GM20431 (cell line): ENCODE measurements at regions not wholly inside any gene's neighbourhood (a gene's known extent, or its start where the extent isn't known, plus 50 kb on each side); places are given as distances from the start of the nearest gene placed in this dataset.
"Not testable (repeated sequence)": the region's sequence is repeated elsewhere in the genome, so short reads cannot be mapped to it uniquely, and the experiment has no call there.

ENCODE experiments used
- in situ Hi-C: fragments of 300-500 bp; cut with MseI, MboI; formaldehyde crosslinking; loops from one replicate; pipeline ENCODE4 v1.15.0; 2020; ENCODE audit warnings: low sequenced_read_pairs; ENCODE audit not compliant: unreplicated experiment

- in situ Hi-C loops: no loop called here
Measured at GRCh38 chr3:194937882-194938321, 252.2 kb downstream of the FAM43A start.

DNA sequence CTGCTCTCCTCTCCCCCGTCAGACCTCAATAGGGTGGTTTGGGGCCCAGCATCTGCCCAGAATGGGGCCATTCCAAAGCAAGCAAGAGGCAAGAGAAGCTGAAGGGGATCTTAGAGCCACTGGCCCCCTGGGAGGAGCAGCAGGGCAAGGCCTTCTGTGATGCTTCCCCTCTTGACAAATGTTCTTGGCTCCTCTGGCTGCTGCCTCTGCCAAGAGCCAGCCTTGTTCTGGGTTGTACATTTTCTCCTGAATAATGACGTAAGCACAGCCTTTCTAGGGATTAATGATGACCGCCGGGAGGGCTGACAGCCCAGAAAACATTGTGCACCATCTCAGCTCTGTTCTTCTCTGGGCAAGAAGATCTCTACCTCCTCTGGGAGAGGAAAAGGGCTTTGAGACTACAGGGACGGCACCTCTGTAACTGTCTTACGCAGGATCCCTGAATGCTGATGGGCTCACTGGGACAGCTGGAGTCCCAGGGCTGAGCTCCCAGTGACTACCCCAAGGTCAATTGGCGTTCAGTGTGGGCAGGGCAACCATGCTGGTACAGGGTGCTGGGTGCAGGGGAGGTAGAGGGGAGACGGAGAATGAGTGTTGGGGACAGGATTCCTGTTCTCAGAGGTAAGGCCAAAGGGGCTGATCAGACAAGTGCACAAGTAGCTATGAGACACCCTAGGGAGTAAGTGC lies 253.3 kb downstream of the FAM43A start:
- in situ Hi-C loops: no loop called here

DNA sequence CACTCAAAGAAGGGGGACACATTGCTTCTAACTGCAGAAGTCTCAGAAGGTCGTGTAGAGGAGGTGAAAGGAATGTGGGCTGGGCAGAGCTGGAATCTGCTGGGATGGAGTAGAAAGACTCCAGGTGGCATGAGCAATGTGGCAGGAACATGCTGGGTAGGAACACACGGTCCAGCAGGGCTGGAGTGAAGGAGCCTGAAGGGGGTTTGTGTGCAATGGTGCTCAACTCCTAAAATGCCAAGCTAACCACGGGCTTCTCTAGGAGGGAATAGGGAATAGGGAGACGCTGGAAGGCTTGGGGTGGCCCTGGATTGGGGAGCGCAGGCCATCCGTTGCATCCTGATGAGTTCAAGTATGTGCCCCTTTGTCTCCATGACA lies 253.8 kb downstream of the FAM43A start:
- in situ Hi-C loops: no loop called here

DNA sequence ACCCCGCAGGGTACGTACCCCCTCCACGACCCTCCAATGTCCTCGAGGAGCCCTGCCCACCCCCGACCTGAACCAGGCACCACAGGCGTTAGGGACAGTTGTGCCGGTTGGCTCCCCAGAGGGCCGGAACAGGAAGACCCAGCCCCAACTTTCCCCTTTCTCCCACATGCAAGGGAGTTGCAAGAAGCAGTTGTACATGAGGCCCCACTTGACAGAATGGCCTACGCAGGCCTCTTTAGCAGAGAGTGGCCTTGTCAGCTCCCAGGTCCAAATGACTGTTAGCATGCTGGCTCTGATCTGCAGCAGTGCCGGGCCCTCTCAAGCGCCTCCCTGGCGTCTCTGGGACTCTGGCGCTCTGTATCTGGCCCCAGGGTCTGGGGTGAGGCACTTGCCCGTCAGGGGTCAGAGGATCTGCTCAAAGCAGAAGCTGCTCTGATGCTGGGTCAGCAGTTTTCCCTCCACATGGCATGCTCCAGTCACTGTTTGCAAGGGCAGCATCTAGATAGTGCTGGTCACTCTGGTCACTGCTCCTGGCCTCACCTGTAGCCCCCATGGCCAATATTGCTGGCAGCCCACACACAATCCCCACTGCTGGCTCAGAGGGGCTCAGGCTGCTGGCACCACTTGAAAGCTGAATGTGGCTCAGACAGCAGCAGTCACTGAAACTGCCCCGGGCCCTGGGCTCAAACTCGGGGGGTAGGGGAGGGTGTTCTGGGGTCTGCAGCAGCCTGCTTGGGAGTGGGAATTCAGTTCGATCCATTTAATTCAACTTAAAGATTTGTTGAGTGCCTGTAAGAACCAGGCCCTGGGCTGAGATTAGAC lies 254.5 kb downstream of the FAM43A start:
- in situ Hi-C loops: no loop called here

- in situ Hi-C loops: no loop called here
Measured at GRCh38 chr3:194941360-194941955, 255.8 kb downstream of the FAM43A start.

- in situ Hi-C loops: no loop called here
Measured at GRCh38 chr3:194941956-194942511, 256.4 kb downstream of the FAM43A start.

DNA sequence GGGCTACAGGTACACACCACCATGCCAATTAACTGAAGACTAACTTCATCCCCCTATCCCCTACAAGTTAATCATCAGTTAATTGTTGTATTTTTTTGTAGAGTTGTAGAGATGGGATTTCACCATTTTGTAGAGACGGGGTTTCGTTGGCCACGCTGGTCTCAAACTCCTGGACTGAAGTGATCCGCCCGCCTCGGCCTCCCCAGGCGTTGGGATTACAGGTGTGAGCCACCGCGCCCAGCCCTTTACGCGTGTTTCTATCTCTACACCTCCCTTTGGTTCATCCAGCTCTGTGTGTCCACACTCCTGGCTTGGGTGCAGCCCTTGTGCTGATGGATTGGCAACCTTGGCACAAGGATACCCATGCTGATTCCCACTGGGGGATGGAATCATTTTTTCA lies 258.8 kb downstream of the FAM43A start:
- in situ Hi-C loops: no loop called here

DNA sequence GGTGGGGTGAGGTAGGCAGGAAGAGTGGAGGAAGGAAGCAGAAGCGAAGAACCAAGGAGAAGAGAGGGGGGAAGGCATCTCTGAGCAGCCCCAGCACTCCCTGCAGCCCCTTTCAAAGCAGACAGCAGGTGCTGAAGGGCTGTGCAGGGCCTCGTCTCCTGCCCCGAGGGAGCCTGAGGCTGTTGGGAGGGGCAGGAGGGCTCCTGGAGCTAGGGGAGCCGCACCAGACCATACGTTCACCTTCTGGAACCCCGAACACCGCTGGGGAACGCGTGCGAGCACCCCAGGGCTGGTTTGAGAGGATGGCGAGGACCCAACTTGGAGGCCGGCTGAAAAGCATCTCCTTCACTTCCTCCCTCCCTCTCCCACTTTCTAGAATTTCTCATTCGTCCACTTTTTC lies 259.8 kb downstream of the FAM43A start:
- in situ Hi-C loops: no loop called here

- in situ Hi-C loops: no loop called here
Measured at GRCh38 chr3:194946091-194946490, 260.4 kb downstream of the FAM43A start.

DNA sequence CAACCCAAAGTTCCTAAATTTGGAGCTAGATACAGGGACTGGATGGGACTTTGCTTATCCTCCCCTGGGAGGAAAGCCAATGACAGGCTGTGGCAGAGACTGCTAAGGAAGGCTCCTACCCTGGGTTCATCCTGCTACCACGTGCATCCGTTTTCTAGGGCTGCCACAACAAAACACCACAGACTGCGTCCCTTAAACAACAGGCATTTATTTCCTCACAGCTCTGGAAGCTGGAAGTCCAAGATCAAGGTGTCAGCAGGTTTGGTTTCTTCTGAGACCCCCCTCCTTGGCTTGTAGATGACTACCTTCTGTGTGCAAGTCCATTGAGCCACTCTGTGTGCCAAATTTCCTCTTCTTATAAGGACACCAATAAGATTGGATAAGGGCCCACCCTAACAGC lies 263.9 kb downstream of the FAM43A start:
- in situ Hi-C loops: no loop called here

GRCh38 chr3:194950906-194951628 lies 265.4 kb downstream of the FAM43A start:
- in situ Hi-C loops: no loop called here

GRCh38 chr3:194951629-194951920 lies 265.9 kb downstream of the FAM43A start:
- in situ Hi-C loops: not testable (repeated sequence)

GRCh38 chr3:194951931-194952582 lies 266.4 kb downstream of the FAM43A start:
- in situ Hi-C loops: no loop called here

DNA sequence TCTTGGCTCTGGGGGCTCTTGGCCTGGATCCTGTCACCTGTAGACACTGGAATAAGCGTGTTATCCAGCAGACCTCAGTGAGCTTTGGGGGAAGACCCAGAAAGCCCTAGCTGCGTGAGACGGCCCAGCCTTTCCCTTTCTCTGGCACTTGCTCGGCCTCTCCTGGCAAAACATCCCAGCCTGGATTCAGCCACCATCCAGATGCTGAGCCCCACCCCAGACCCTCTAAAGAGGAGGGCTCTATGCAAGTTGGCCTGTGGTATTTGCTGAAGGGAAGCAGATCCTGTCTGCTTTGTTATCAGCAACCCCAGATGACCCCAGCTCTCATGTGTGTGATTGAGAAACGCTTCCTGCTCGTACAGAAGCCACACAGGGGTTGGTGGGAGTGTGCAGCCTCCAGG lies 267.2 kb downstream of the FAM43A start:
- in situ Hi-C loops: no loop called here

GRCh38 chr3:194953291-194953690 lies 267.6 kb downstream of the FAM43A start:
- in situ Hi-C loops: no loop called here

- in situ Hi-C loops: no loop called here
Measured at GRCh38 chr3:194955546-194955945, 269.9 kb downstream of the FAM43A start.

GRCh38 chr3:194955979-194956696 lies 270.5 kb downstream of the FAM43A start:
- in situ Hi-C loops: no loop called here

DNA sequence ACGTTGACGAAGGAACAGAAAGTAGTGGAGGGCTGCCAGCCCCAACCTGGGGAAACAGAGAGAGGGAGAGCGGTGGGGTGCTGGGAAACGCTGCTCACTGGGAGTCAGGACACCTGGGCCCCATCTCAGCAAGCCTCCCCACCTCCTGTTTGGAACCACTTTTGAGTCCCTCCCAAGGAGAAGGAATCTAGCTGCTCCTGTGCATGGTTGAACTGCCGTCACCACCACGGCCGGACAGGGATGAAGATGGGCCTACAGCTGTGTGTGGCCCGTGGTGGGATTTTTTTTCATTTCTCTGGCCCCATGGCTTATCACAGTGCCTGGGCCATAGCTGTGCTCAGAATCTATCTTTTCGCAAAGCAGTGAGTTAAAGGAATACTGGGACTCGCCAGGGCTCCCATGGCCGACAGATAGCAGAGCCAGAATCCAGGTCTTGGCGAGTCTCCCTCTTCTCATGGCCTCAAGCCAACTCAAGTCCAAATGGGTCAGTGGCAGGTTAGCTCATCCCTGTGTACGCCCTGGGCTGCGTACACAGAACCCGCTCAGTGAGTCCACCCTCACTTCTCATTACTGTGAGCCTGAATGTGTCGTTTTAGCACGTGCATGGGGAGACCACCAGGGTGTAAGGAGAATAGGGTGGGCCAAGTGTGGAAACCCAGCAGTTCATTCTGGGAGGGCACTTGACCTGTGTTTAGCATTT lies 271.2 kb downstream of the FAM43A start:
- in situ Hi-C loops: no loop called here

DNA sequence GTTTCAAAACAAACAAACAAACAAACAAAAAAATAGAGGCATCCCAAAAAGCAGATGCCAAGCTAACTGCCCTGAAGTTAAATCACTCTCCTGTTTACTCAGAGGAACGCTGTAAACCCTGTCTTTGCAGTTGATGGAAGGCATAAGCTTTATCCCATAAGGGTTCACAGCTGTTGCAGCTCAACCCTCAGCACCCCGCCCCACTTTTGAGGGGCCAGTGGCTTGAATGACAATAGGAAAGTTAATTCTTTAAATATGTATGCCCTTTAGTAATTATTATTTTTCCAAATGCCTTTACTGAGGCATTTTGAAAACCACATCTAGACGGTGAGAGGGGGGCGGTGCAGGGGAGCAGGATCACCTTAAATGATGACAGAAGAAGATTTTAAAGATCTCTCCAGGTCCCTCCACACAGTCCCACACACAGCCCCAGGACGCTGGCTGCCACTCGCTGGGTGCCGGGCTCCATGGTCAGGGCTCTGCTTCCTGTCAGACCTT lies 272.1 kb downstream of the FAM43A start:
- in situ Hi-C loops: no loop called here
